GM23338 (cell line): ENCODE measurements at regions not wholly inside any gene's neighbourhood (a gene's known extent, or its start where the extent isn't known, plus 50 kb on each side); places are given as distances from the start of the nearest gene placed in this dataset.

Source experiments
- ATAC-seq: fragments of 200-7000 bp; cut with Tn5 transposase; 3 replicates; pipeline ENCODE4 v1.9.1; 2020
- DNase-seq: peaks from one replicate; pipeline ENCODE4 v3.0.0-alpha.2; 2015; ENCODE audit warnings: low spot score
- H2AFZ ChIP-seq: fragments of 200-600 bp; sonication (generic); 2 replicates; pipeline ENCODE4 v1.8.0; 2016; ENCODE audit warnings: antibody characterized with exemption, mild to moderate bottlenecking, moderate library complexity
- H3F3A ChIP-seq: fragments of 200-600 bp; sonication (generic); replicated peaks from 2 replicates; pipeline ENCODE4 v1.8.0; 2017; ENCODE audit warnings: antibody characterized with exemption, mixed run types, low read depth
- H3K27ac ChIP-seq: fragments of 200-600 bp; sonication (generic); 2 replicates; pipeline ENCODE4 v1.6.1; 2016; ENCODE audit warnings: low read depth
- H3K27me3 ChIP-seq: fragments of 200-600 bp; sonication (generic); 2 replicates; pipeline ENCODE4 v1.8.0; 2016; ENCODE audit warnings: mild to moderate bottlenecking, mixed run types, moderate library complexity; ENCODE audit not compliant: insufficient read depth
- H3K36me3 ChIP-seq: fragments of 200-600 bp; sonication (generic); 2 replicates; pipeline ENCODE4 v1.8.0; 2016; ENCODE audit warnings: mild to moderate bottlenecking; ENCODE audit not compliant: insufficient read depth
- H3K4me1 ChIP-seq: fragments of 200-600 bp; sonication (generic); 2 replicates; pipeline ENCODE4 v1.8.0; 2016; ENCODE audit warnings: mild to moderate bottlenecking, moderate library complexity; ENCODE audit not compliant: insufficient read depth
- H3K4me2 ChIP-seq: fragments of 200-600 bp; sonication (generic); 2 replicates; pipeline ENCODE4 v1.7.1; 2017; ENCODE audit warnings: mixed run types
- H3K4me3 ChIP-seq: fragments of 200-600 bp; sonication (generic); 2 replicates; pipeline ENCODE4 v1.6.1; 2016; ENCODE audit warnings: mixed run types
- H3K79me2 ChIP-seq: fragments of 200-600 bp; sonication (generic); replicated peaks from 2 replicates; pipeline ENCODE4 v1.8.0; 2017; ENCODE audit warnings: mild to moderate bottlenecking; ENCODE audit not compliant: insufficient read depth
- H3K9me2 ChIP-seq: fragments of 200-600 bp; sonication (generic); 2 replicates; pipeline ENCODE4 v1.8.0; 2017; ENCODE audit not compliant: insufficient read depth
- H4K20me1 ChIP-seq: fragments of 200-600 bp; sonication (generic); replicated peaks from 2 replicates; pipeline ENCODE4 v1.8.0; 2017; ENCODE audit warnings: mild to moderate bottlenecking; ENCODE audit not compliant: insufficient read depth
- H3K27ac Mint-ChIP-seq: 2 replicates; pipeline ENCODE4 v1.8.0; 2020; ENCODE audit warnings: inconsistent platforms, mild to moderate bottlenecking, moderate library complexity, mixed read lengths
- H3K27me3 Mint-ChIP-seq: 3 replicates; pipeline ENCODE4 v1.8.0; 2022; ENCODE audit warnings: low read depth, mild to moderate bottlenecking, moderate library complexity, mixed read lengths, inconsistent platforms; ENCODE audit not compliant: insufficient read depth, poor library complexity
- H3K36me3 Mint-ChIP-seq: 3 replicates; pipeline ENCODE4 v1.8.0; 2021; ENCODE audit warnings: low read depth, mild to moderate bottlenecking, inconsistent platforms, moderate library complexity, mixed read lengths
- H3K4me1 Mint-ChIP-seq: 3 replicates; pipeline ENCODE4 v1.8.0; 2020; ENCODE audit warnings: mild to moderate bottlenecking, inconsistent platforms, mixed read lengths
- H3K4me3 Mint-ChIP-seq: 3 replicates; pipeline ENCODE4 v1.8.0; 2021; ENCODE audit warnings: moderate library complexity, mild to moderate bottlenecking, inconsistent platforms, mixed read lengths
- H3K9me3 Mint-ChIP-seq: 3 replicates; pipeline ENCODE4 v1.8.0; 2020; ENCODE audit warnings: moderate library complexity, mild to moderate bottlenecking, inconsistent platforms, mixed read lengths
- CREB1 ChIP-seq: fragments of 250-450 bp; sonication (Bioruptor Pico); IDR thresholded peaks from 2 replicates; pipeline ENCODE4 v1.5.0; 2020; ENCODE audit warnings: low read depth, mild to moderate bottlenecking, moderate library complexity
- EZH2 ChIP-seq: fragments of 200-600 bp; sonication (generic); IDR thresholded peaks from one replicate; pipeline ENCODE4 v1.8.0; 2017; ENCODE audit warnings: antibody characterized with exemption, mild to moderate bottlenecking, low read depth; ENCODE audit not compliant: unreplicated experiment
- EZH2phosphoT487 ChIP-seq: fragments of 200-600 bp; sonication (generic); IDR thresholded peaks from one replicate; pipeline ENCODE4 v1.8.1; 2018; ENCODE audit warnings: antibody characterized with exemption; ENCODE audit not compliant: unreplicated experiment
- JUNB ChIP-seq: IDR thresholded peaks from one replicate; pipeline ENCODE4 v1.6.1; 2016; ENCODE audit warnings: antibody characterized with exemption; ENCODE audit not compliant: unreplicated experiment
- NANOG ChIP-seq: IDR thresholded peaks from 2 replicates; pipeline ENCODE4 v1.6.1; 2016; ENCODE audit warnings: antibody characterized with exemption, borderline replicate concordance
- POLR2AphosphoS5 ChIP-seq: IDR thresholded peaks from 2 replicates; pipeline ENCODE4 v1.6.1; 2016; ENCODE audit warnings: antibody characterized with exemption, low read depth
- STAT1 ChIP-seq: IDR thresholded peaks from one replicate; pipeline ENCODE4 v1.6.1; 2016; ENCODE audit warnings: antibody characterized with exemption; ENCODE audit not compliant: unreplicated experiment
- ZNF331 ChIP-seq: fragments of 250-450 bp; sonication (Bioruptor Pico); IDR thresholded peaks from 2 replicates; pipeline ENCODE4 v1.5.0; 2020; ENCODE audit warnings: low read depth, mild to moderate bottlenecking, moderate library complexity
- TF ChIP-seq, protein P1 (sequence below): fragments of 250-450 bp; sonication (Bioruptor Pico); IDR thresholded peaks from 2 replicates; pipeline ENCODE4 v1.5.0; 2020; ENCODE audit warnings: mild to moderate bottlenecking, moderate library complexity
- TF ChIP-seq, protein P2 (sequence below), 2 experiments: fragments of 200-600 bp in 1 of 2; sonication (generic) in 1 of 2; conservative IDR thresholded peaks; 2 replicates each; pipeline versions ENCODE4 v1.5.1 to v1.6.1; 2016 to 2017; ENCODE audit warnings: antibody characterized with exemption in 2 of 2, low read depth in 2 of 2, mild to moderate bottlenecking in 2 of 2, moderate library complexity in 1 of 2

DNA sequence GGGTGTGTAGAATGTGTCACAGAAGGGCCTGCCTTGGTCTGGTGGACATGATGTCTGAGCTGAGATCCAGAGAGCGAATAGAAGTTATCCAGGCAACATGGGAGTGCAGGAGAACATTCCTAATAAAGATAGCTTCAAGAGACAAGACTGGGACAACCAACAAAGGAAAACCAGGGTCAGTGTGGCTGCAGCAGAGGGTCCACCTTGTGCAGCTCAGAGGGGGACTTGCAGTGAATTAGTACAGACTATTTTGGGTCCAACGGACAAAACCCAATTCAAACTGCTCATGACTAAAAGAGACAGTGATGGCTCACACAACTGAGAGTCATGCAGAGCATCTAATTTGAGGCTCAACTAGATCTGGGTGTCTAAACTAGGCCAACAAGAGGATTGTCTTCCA, 192.1 kb downstream of the CBLN1 start (continued):
- TF ChIP-seq, protein P1, sequence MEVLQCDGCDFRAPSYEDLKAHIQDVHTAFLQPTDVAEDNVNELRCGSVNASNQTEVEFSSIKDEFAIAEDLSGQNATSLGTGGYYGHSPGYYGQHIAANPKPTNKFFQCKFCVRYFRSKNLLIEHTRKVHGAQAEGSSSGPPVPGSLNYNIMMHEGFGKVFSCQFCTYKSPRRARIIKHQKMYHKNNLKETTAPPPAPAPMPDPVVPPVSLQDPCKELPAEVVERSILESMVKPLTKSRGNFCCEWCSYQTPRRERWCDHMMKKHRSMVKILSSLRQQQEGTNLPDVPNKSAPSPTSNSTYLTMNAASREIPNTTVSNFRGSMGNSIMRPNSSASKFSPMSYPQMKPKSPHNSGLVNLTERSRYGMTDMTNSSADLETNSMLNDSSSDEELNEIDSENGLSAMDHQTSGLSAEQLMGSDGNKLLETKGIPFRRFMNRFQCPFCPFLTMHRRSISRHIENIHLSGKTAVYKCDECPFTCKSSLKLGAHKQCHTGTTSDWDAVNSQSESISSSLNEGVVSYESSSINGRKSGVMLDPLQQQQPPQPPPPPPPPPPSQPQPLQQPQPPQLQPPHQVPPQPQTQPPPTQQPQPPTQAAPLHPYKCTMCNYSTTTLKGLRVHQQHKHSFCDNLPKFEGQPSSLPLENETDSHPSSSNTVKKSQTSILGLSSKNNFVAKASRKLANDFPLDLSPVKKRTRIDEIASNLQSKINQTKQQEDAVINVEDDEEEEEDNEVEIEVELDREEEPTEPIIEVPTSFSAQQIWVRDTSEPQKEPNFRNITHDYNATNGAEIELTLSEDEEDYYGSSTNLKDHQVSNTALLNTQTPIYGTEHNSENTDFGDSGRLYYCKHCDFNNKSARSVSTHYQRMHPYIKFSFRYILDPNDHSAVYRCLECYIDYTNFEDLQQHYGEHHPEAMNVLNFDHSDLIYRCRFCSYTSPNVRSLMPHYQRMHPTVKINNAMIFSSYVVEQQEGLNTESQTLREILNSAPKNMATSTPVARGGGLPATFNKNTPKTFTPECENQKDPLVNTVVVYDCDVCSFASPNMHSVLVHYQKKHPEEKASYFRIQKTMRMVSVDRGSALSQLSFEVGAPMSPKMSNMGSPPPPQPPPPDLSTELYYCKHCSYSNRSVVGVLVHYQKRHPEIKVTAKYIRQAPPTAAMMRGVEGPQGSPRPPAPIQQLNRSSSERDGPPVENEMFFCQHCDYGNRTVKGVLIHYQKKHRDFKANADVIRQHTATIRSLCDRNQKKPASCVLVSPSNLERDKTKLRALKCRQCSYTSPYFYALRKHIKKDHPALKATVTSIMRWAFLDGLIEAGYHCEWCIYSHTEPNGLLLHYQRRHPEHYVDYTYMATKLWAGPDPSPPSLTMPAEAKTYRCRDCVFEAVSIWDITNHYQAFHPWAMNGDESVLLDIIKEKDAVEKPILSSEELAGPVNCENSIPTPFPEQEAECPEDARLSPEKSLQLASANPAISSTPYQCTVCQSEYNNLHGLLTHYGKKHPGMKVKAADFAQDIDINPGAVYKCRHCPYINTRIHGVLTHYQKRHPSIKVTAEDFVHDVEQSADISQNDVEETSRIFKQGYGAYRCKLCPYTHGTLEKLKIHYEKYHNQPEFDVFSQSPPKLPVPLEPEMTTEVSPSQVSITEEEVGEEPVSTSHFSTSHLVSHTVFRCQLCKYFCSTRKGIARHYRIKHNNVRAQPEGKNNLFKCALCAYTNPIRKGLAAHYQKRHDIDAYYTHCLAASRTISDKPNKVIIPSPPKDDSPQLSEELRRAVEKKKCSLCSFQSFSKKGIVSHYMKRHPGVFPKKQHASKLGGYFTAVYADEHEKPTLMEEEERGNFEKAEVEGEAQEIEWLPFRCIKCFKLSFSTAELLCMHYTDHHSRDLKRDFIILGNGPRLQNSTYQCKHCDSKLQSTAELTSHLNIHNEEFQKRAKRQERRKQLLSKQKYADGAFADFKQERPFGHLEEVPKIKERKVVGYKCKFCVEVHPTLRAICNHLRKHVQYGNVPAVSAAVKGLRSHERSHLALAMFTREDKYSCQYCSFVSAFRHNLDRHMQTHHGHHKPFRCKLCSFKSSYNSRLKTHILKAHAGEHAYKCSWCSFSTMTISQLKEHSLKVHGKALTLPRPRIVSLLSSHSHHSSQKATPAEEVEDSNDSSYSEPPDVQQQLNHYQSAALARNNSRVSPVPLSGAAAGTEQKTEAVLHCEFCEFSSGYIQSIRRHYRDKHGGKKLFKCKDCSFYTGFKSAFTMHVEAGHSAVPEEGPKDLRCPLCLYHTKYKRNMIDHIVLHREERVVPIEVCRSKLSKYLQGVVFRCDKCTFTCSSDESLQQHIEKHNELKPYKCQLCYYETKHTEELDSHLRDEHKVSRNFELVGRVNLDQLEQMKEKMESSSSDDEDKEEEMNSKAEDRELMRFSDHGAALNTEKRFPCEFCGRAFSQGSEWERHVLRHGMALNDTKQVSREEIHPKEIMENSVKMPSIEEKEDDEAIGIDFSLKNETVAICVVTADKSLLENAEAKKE (CRISPR knock-in tag), result no peak
- no peak for TF ChIP-seq STAT1
- no peak for TF ChIP-seq JUNB

DNA sequence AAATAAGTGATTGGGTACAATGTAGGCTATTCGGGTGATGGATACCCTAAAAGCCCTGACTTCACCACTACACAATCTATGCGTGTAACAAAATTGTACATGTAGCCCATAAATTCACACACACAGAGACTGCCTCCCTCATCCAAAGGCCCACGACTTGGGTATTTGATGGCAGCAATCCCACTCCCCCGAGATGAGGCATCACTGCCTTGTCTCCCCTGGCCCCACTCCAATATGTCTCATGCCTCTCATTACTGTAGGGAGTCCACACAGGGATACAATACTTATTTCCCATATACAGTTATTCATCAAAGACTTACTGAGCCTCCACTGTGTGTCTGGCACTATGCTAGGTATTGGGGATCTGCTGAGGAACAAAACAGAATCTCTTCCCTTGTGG, 192.6 kb downstream of the CBLN1 start:
- Mint-ChIP-seq H3K27me3 (peaks cover 6% of the 10 kb centered on the region), H3K27ac (no peak overlapping the region), H3K9me3 (peaks cover 13% of the 10 kb centered on the region), H3K36me3 (peaks cover 11% of the 10 kb centered on the region), H3K4me1 (peaks cover 4% of the 10 kb centered on the region; the same call in 2 of the 3 replicates), H3K4me3 (no peak overlapping the region)
- Histone ChIP-seq H3K4me3 (no peak overlapping the region), H3K9me2 (no peaks in the 10 kb centered on the region), H3K27me3 (no peaks in the 10 kb centered on the region), H3K4me1 (no peaks in the 10 kb centered on the region), H3F3A (no peaks in the 10 kb centered on the region), H3K36me3 (no peaks in the 10 kb centered on the region), H3K4me2 (no peak overlapping the region), H2AFZ (no peak overlapping the region), H3K79me2 (no peaks in the 10 kb centered on the region), H4K20me1 (no peaks in the 10 kb centered on the region), H3K27ac (no peak overlapping the region)
- DNase-seq (no peak), ATAC-seq (no peak)
- TF ChIP-seq ZNF331 (CRISPR knock-in tag) (no peak), NANOG (no peak), POLR2AphosphoS5 (no peak), EZH2 (no peak), CREB1 (no peak), EZH2phosphoT487 (no peak)
- TF ChIP-seq, protein P2, sequence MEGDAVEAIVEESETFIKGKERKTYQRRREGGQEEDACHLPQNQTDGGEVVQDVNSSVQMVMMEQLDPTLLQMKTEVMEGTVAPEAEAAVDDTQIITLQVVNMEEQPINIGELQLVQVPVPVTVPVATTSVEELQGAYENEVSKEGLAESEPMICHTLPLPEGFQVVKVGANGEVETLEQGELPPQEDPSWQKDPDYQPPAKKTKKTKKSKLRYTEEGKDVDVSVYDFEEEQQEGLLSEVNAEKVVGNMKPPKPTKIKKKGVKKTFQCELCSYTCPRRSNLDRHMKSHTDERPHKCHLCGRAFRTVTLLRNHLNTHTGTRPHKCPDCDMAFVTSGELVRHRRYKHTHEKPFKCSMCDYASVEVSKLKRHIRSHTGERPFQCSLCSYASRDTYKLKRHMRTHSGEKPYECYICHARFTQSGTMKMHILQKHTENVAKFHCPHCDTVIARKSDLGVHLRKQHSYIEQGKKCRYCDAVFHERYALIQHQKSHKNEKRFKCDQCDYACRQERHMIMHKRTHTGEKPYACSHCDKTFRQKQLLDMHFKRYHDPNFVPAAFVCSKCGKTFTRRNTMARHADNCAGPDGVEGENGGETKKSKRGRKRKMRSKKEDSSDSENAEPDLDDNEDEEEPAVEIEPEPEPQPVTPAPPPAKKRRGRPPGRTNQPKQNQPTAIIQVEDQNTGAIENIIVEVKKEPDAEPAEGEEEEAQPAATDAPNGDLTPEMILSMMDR (conservative IDR thresholded peaks at IDR 0.05; ENCODE audit: low read depth in 2 of 2), result no peak
